Pancreas (tissue), 10 donors: ENCODE measurements at regions not wholly inside any gene's neighbourhood (a gene's known extent, or its start where the extent isn't known, plus 50 kb on each side); places are given as distances from the start of the nearest gene placed in this dataset.

Source experiments
- ATAC-seq, 4 donors: fragments of 200-7000 bp; cut with Tn5 transposase; one replicate each; pipeline versions ENCODE4 v1.8.0 to v1.9.1; 2020; ENCODE audit warnings: mild to moderate bottlenecking in 4 of 4, moderate library complexity in 4 of 4
- DNase-seq, 6 donors: peaks; one replicate each; pipeline ENCODE4 v3.0.0-alpha.2; 2020
- FAIRE-seq: peaks from 2 replicates; lab custom pipeline; 2012; peaks lifted over from hg19 to GRCh38; lab: Jason Lieb, UNC
- H3K27ac ChIP-seq, 4 donors: fragments of 200-600 bp; sonication (generic); 1 replicate in 3 of 4; 2 replicates in 1 of 4; pipeline versions ENCODE4 v1.5.0 to v1.8.0; 2020
- H3K27me3 ChIP-seq, 4 donors: fragments of 200-600 bp; one replicate each; pipeline ENCODE4 v1.8.0; 2021
- H3K36me3 ChIP-seq, 3 donors: fragments of 200-600 bp; sonication (generic) in 1 of 3; one replicate each; pipeline versions ENCODE4 v1.5.0 to v1.8.0; 2020 to 2021
- H3K4me1 ChIP-seq, 3 donors: fragments of 200-600 bp; one replicate each; pipeline ENCODE4 v1.8.0; 2021
- H3K4me3 ChIP-seq, 4 donors: fragments of 200-600 bp; sonication (generic) in 2 of 4; one replicate each; pipeline versions ENCODE4 v1.5.0 to v1.8.0; 2020 to 2021
- H3K9me3 ChIP-seq, 4 donors: fragments of 200-600 bp; one replicate each; pipeline ENCODE4 v1.8.0; 2021
- WGBS, 2 donors: extraction: QIAGEN DNeasy Blood & Tissue Kit; methylation state at CpG; one replicate each; pipeline ENCODE4 v1.1.7; 2013; 5-methylcytosine and 5-hydroxymethylcytosine counted together
- intact Hi-C, 3 donors: fragments of 100-400 bp; cut with DNase I; formaldehyde crosslinking; loops; one replicate each; pipeline versions ENCODE4 v1.11.1 to v1.14.2; 2022
- TF ChIP-seq, protein P1 (sequence below), 4 donors: fragments of 200-600 bp; sonication (generic) in 3 of 4; IDR thresholded peaks; one replicate each; pipeline versions ENCODE4 v1.5.0 to v1.8.0; 2021; ENCODE audit warnings: antibody characterized with exemption in 4 of 4
- donor health status: healthy with polysubstance abuse.
- donor health status: DM: no; HTN: no; CAD: no; lungs with moderate emphysema.
- donor health status: DM: no; HTN: no; CAD: no.
- donor health status: control.
- donor health status: control.
- donor health status: Bipolar disorder and iron deficiency.
- donor health status: DM: yes; HTN: yes; CAD: no.
- donor health status: DM: no; HTN: no; CAD: no.
- donor health status: DM: no; HTN: no; CAD: no.
- donor health status: DM: yes; HTN: yes; CAD: no.

DNA sequence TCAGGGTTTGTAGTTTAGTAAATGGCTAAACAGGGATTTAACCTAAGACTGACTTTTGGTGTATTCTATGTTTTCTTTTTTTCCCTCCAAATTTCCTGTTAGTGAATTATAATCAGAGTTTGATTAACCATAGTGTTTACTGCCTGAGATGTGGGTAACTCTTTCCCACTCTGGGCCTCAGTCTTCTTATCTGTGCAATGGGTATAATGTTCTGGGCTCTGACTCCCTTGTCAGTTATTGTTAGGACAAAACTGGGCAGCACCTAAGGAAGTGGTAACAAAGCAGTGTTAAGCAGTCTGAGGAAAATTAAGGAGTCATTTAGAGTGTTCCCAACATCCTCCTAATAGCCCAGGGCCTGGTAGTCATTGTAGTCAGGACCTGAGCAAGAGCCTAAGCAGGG, 206.4 kb upstream of the N4BP1 start:
- FAIRE-seq = no peak
- Histone ChIP-seq H3K27ac (no peak overlapping the region), H3K9me3 (no peaks in the 10 kb centered on the region), H3K36me3 (no peaks in the 10 kb centered on the region), H3K27me3 (no peaks in the 10 kb centered on the region), H3K4me3 (no peak overlapping the region), H3K4me1 (no peaks in the 10 kb centered on the region)
- no peak for DNase-seq
- intact Hi-C loops = no loop called here
- TF ChIP-seq, protein P1, sequence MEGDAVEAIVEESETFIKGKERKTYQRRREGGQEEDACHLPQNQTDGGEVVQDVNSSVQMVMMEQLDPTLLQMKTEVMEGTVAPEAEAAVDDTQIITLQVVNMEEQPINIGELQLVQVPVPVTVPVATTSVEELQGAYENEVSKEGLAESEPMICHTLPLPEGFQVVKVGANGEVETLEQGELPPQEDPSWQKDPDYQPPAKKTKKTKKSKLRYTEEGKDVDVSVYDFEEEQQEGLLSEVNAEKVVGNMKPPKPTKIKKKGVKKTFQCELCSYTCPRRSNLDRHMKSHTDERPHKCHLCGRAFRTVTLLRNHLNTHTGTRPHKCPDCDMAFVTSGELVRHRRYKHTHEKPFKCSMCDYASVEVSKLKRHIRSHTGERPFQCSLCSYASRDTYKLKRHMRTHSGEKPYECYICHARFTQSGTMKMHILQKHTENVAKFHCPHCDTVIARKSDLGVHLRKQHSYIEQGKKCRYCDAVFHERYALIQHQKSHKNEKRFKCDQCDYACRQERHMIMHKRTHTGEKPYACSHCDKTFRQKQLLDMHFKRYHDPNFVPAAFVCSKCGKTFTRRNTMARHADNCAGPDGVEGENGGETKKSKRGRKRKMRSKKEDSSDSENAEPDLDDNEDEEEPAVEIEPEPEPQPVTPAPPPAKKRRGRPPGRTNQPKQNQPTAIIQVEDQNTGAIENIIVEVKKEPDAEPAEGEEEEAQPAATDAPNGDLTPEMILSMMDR (IDR thresholded peaks at IDR 0.05) = no peak
- ATAC-seq = no peak

DNA sequence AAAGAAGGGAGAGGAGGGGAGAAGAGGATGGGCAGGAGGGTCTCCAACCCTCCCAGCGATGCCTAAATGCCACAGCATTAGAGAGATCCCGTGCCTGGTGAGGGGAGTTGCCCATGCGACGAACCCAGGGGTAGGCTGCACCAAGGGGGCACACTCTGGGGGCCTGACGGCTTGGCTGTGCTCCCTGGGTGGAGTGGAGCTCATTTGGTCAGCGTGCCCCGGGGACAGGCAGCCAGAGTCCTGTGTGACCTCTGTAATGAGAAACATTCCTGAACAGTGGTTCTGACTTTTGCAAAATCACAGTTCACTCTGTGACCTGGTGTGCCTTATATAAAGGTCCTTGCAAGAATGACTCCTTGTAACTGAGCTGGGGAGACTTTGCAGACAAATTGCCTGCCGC, 205.0 kb upstream of the N4BP1 start:
- H3K27me3 ChIP-seq = peaks cover 0 to 3% (median 0%) of the 10 kb centered on the region in 4 donors
- no peaks in the 10 kb centered on the region for H3K4me1 ChIP-seq
- H3K4me3 ChIP-seq = no peak overlapping the region
- no peaks in the 10 kb centered on the region for H3K9me3 ChIP-seq
- TF ChIP-seq, protein P1 (IDR thresholded peaks at IDR 0.05) = no peak
- no peaks in the 10 kb centered on the region for H3K36me3 ChIP-seq
- DNase-seq (no peak), FAIRE-seq (no peak), ATAC-seq (no peak)
- intact Hi-C loops = no loop called here
- WGBS, 2 donors = 58 to 64% methylated on average over 8 of the region's 8 CpGs
- no peak overlapping the region for H3K27ac ChIP-seq

DNA sequence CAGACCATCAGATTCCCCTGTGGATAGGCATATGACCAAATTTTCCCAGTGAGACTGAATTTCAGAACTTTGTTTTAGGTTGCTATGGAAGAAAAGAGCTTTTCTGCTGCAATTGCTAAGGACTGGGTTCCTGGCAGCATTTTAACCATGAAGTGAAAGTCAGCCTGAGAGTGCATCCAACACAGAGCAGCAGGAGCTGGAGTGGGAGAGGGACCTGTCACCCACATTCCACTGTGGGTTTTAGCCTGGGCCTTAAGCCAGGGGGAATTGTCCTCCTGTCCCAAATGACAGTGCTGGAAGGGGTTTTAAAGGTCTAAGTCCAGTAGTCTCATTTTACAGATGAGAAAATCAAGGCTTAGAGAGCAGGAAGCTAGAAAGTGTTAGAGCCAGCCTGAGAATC, 203.5 kb upstream of the N4BP1 start:
- no peak for ATAC-seq
- DNase-seq = no peak

DNA sequence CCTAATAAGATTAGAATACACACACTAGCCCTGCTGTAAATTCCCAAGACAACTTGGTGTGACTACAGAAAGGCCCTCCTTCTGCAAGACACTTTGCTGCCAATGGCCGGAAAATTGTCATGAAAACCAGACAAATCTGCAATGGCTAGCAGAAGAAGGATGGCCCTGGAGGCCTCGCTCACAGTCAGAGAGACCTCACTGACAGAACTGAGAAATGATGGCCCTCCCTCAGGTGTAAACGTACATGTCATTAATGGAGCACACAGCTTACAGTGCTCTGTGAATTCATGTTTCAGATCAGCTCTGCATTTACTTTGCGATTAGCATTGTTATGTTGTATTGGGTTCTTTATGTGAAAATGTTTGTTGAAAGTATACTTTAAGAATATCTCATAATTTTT, 202.9 kb upstream of the N4BP1 start:
- 76 to 82% methylated on average over 4 of the region's 4 CpGs for WGBS, 2 donors
- Histone ChIP-seq H3K9me3 (no peaks in the 10 kb centered on the region), H3K4me1 (no peaks in the 10 kb centered on the region), H3K27ac (no peak overlapping the region), H3K36me3 (no peaks in the 10 kb centered on the region), H3K4me3 (no peak overlapping the region), H3K27me3 (peaks cover 0 to 3% (median 0%) of the 10 kb centered on the region in 4 donors)
- FAIRE-seq = no peak
- TF ChIP-seq, protein P1 (IDR thresholded peaks at IDR 0.05) = no peak
- DNase-seq = no peak
- ATAC-seq = no peak
- intact Hi-C loops = no loop called here

More for the DNA sequence above, 203.5 kb upstream of the N4BP1 start:
- Histone ChIP-seq H3K9me3 (no peaks in the 10 kb centered on the region), H3K4me1 (no peaks in the 10 kb centered on the region), H3K27me3 (peaks cover 0 to 3% (median 0%) of the 10 kb centered on the region in 4 donors), H3K36me3 (no peaks in the 10 kb centered on the region), H3K4me3 (no peak overlapping the region), H3K27ac (no peak overlapping the region)
- FAIRE-seq = no peak
- TF ChIP-seq, protein P1 (IDR thresholded peaks at IDR 0.05) = no peak
- intact Hi-C loops = no loop called here

DNA sequence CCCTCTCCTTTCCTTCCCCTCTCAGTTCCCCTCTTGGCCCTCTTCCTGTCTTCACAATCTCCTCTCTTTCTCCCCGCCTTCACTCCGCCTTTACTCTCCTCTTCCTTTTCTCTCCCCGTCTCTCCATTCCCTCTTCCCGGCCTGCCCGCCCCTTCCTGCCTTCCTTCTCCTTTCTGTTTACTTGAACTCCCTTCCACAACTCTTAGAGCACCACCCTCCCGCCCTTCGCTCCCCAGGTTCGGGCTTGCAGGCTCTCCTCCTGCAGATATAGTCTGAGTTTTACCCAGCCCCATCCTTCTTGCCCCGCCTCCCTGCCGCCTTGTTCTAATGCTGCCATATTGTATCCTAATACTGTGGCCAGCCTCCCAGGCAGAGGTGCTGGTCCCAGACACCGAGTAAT, 201.5 kb upstream of the N4BP1 start:
- TF ChIP-seq, protein P1 (IDR thresholded peaks at IDR 0.05) = no peak
- no peaks in the 10 kb centered on the region for H3K9me3 ChIP-seq
- intact Hi-C loops = no loop called here
- 55 to 65% methylated on average over 11 of the region's 11 CpGs for WGBS, 2 donors
- no peaks in the 10 kb centered on the region for H3K4me1 ChIP-seq
- no peak for ATAC-seq
- DNase-seq = no peak
- no peak overlapping the region for H3K4me3 ChIP-seq
- H3K27ac ChIP-seq = no peak overlapping the region
- no peaks in the 10 kb centered on the region for H3K36me3 ChIP-seq
- FAIRE-seq = no peak
- peaks cover 0 to 3% (median 0%) of the 10 kb centered on the region in 4 donors for H3K27me3 ChIP-seq
